HL-60 (cell line): ENCODE measurements at regions not wholly inside any gene's neighbourhood (a gene's known extent, or its start where the extent isn't known, plus 50 kb on each side); places are given as distances from the start of the nearest gene placed in this dataset.

Experiments used
- DNase-seq, 2 experiments: peaks; one replicate each; pipeline ENCODE4 v3.0.0-alpha.2; 2010 to 2020; ENCODE audit warnings: low read depth in 1 of 2, low spot score in 1 of 2
- H3K27ac ChIP-seq: fragments of 250-450 bp; sonication (Bioruptor Pico); replicated peaks from 2 replicates; pipeline ENCODE4 v1.5.1; 2020; ENCODE audit warnings: mild to moderate bottlenecking, moderate library complexity
- H3K27me3 ChIP-seq: fragments of 250-450 bp; sonication (Bioruptor Pico); 2 replicates; pipeline ENCODE4 v1.5.1; 2021; ENCODE audit warnings: mild to moderate bottlenecking, moderate library complexity; ENCODE audit not compliant: insufficient read depth, poor library complexity, severe bottlenecking
- H3K4me3 ChIP-seq: replicated peaks from 2 replicates; pipeline ENCODE4 v1.5.1; 2011; ENCODE audit warnings: mild to moderate bottlenecking, control low read depth, low read length; ENCODE audit not compliant: insufficient read depth
- GABPA ChIP-seq: IDR thresholded peaks from 2 replicates; pipeline ENCODE4 v1.6.1; 2012; ENCODE audit warnings: low read depth
- POLR2AphosphoS5 ChIP-seq: IDR thresholded peaks from 2 replicates; pipeline ENCODE4 v1.6.1; 2012; ENCODE audit warnings: low read depth
- SPI1 ChIP-seq: IDR thresholded peaks from 2 replicates; pipeline ENCODE4 v1.6.1; 2012; ENCODE audit warnings: low read depth, mild to moderate bottlenecking, borderline replicate concordance
- TF ChIP-seq, protein P1 (sequence below): IDR thresholded peaks from one replicate; pipeline ENCODE4 v1.5.1; 2011; ENCODE audit warnings: low read length, control low read depth, inconsistent platforms; ENCODE audit not compliant: insufficient read depth
- TF ChIP-seq, protein P2 (sequence below): IDR thresholded peaks from 2 replicates; pipeline ENCODE4 v1.6.1; 2012; ENCODE audit warnings: low read depth; ENCODE audit not compliant: insufficient replicate concordance

- DNase-seq = no peak
- no peak for TF ChIP-seq GABPA
- TF ChIP-seq, protein P1, sequence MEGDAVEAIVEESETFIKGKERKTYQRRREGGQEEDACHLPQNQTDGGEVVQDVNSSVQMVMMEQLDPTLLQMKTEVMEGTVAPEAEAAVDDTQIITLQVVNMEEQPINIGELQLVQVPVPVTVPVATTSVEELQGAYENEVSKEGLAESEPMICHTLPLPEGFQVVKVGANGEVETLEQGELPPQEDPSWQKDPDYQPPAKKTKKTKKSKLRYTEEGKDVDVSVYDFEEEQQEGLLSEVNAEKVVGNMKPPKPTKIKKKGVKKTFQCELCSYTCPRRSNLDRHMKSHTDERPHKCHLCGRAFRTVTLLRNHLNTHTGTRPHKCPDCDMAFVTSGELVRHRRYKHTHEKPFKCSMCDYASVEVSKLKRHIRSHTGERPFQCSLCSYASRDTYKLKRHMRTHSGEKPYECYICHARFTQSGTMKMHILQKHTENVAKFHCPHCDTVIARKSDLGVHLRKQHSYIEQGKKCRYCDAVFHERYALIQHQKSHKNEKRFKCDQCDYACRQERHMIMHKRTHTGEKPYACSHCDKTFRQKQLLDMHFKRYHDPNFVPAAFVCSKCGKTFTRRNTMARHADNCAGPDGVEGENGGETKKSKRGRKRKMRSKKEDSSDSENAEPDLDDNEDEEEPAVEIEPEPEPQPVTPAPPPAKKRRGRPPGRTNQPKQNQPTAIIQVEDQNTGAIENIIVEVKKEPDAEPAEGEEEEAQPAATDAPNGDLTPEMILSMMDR = no peak
- no peak for TF ChIP-seq POLR2AphosphoS5
- TF ChIP-seq, protein P2, sequence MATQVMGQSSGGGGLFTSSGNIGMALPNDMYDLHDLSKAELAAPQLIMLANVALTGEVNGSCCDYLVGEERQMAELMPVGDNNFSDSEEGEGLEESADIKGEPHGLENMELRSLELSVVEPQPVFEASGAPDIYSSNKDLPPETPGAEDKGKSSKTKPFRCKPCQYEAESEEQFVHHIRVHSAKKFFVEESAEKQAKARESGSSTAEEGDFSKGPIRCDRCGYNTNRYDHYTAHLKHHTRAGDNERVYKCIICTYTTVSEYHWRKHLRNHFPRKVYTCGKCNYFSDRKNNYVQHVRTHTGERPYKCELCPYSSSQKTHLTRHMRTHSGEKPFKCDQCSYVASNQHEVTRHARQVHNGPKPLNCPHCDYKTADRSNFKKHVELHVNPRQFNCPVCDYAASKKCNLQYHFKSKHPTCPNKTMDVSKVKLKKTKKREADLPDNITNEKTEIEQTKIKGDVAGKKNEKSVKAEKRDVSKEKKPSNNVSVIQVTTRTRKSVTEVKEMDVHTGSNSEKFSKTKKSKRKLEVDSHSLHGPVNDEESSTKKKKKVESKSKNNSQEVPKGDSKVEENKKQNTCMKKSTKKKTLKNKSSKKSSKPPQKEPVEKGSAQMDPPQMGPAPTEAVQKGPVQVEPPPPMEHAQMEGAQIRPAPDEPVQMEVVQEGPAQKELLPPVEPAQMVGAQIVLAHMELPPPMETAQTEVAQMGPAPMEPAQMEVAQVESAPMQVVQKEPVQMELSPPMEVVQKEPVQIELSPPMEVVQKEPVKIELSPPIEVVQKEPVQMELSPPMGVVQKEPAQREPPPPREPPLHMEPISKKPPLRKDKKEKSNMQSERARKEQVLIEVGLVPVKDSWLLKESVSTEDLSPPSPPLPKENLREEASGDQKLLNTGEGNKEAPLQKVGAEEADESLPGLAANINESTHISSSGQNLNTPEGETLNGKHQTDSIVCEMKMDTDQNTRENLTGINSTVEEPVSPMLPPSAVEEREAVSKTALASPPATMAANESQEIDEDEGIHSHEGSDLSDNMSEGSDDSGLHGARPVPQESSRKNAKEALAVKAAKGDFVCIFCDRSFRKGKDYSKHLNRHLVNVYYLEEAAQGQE = no peak
- TF ChIP-seq SPI1 = no peak
- no peak overlapping the region for H3K27ac ChIP-seq
- peaks cover 2% of the 10 kb centered on the region for H3K27me3 ChIP-seq
- no peak overlapping the region for H3K4me3 ChIP-seq
These were observed 93.5 kb downstream of the FAM124B start for GRCh38 chr2:224308272-224308911.

DNA sequence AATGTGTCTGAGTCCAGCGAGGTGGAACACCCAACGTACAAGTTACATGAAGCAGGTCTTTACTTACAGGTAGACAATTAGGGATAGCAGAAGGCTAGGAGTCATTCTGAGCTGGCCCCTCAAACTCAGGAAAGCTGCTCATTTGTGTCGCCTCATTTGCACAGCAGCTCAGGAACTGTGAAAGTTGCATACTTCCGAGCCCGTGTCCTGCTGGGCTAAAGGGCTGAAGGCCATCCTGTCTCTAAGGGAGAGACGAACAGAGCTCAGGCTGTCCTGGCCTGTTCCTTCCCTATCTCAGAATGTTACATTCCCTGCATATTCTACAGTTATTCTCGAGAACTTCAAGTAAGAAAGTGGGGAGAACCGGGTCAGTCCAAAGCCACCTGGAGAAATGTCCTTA lies 99.0 kb downstream of the FAM124B start:
- TF ChIP-seq, protein P1 = no peak
- TF ChIP-seq, protein P2 = no peak
- no peak for TF ChIP-seq GABPA
- no peak for TF ChIP-seq SPI1
- no peak for TF ChIP-seq POLR2AphosphoS5
- no peak for DNase-seq
- H3K4me3 ChIP-seq = no peak overlapping the region
- H3K27me3 ChIP-seq = peaks cover 2% of the 10 kb centered on the region
- no peak overlapping the region for H3K27ac ChIP-seq

DNA sequence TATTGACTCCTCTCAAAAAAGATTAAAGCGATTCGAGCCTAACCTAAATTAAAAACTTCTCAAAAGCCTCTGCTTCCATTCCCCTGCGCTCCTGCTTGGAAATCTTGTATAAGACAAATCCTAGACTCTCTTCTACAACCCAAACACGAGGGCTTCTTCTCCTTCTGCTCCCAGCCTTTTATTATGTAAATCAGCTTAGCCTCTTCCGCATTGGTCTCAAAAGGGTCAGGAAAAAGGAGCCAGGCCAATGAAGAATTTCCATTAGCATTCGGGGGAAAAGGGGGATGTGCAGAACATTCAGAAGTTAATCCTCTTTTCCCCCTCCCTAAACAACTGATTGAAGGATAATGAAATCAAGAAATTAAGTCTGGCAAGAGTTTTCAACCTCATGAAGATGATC lies 107.9 kb downstream of the FAM124B start:
- TF ChIP-seq SPI1 = no peak
- Histone ChIP-seq H3K4me3 (no peak overlapping the region), H3K27ac (no peak overlapping the region)

GRCh38 chr2:224287531-224287930 lies 114.4 kb downstream of the FAM124B start:
- DNase-seq = no peak
- Histone ChIP-seq H3K27ac (no peak overlapping the region), H3K4me3 (no peak overlapping the region), H3K27me3 (no peaks in the 10 kb centered on the region)
- no peak for TF ChIP-seq POLR2AphosphoS5
- TF ChIP-seq, protein P1 = no peak
- TF ChIP-seq, protein P2 = no peak
- TF ChIP-seq GABPA = no peak
- no peak for TF ChIP-seq SPI1

More for the DNA sequence above, 107.9 kb downstream of the FAM124B start:
- no peaks in the 10 kb centered on the region for H3K27me3 ChIP-seq
- no peak for DNase-seq
